Activated CD4-positive, alpha-beta T cell treated with anti-CD3 and anti-CD28 coated beads, Interleukin-2, amount 50 U/mL, for 4 hours (primary cell): ENCODE measurements at regions not wholly inside any gene's neighbourhood (a gene's known extent, or its start where the extent isn't known, plus 50 kb on each side); places are given as distances from the start of the nearest gene placed in this dataset.

Experiments used
- DNase-seq, 2 experiments: peaks; one replicate each; pipeline ENCODE4 v3.0.0-alpha.2; 2020

DNA sequence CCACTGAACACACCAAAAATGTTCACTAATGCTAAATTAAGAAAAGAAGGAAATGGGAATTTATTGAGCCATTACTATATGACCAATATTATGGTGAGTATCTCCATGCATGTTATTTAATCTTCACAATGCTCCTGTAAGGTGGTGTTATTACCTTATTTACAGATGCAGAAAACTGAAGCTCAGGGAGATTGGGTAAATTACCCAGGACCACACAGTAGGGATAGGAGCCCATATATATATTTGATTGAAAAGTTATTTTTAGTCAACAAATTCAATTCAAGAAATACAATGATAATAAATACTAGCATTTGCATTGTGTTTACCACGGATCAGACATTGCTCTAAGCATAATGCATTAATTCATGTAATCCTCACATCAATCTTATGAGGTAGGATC, 202.2 kb upstream of the FBXO11 start:
- DNase-seq = no peak

DNA sequence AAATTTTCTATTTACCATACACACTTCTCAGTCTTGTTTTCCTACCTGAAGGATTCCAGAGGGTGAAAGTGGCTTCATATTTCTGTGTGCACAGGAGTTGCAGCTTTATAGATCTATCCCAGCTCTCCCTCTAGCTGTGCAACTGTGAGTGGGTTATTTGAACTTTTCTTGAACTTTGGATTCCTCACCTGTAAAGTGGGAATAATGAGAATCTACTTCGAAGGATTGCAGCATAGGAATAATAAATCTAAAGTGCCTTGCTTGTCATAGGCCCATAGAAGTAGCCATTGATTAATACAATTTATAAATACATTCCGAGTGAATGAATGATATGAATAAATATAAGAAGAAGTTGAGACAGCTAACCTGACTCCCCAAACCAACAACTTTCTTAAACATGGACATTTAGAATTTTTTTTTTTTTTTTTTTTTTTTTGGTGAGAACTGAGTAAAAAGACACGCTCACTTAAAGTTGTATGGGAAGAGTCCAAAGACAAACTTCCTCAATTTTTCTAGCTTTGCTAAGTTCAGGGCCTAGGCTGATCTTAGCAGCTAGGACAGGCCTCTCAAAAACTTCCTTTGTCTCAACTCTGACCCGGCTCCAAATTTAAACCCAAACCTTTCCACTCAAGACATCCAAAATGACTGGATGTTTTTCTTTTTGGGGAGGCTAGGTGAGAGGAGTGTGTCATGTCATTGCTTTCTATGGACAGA, 203.3 kb upstream of the FBXO11 start:
- DNase-seq = no peak

- no peak for DNase-seq
Measured at GRCh38 chr2:48110492-48110891, 204.0 kb upstream of the FOXN2 start.

- no peak for DNase-seq
Measured at GRCh38 chr2:48112911-48113680, 201.4 kb upstream of the FOXN2 start.

GRCh38 chr2:48113767-48114166, 200.7 kb upstream of the FOXN2 start:
- no peak for DNase-seq

DNA sequence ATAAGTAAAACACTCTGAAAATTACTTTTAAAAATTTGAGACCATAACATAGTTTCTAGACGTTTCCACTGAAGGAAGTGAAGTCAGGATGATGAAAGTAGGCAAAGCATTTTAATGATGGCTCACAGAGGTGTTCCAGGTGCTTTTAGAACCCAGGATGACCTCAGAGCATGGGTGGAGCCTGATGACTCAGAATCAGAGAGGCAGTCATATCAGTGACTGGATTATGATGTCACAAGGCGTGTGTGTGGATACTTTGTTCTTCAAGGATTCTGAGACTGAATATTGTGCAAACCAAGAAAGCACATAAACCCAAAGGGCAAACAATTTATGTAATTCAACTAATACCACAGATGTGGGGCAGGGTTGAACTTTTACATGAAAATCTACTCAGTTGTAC, 200.2 kb upstream of the FOXN2 start:
- DNase-seq = peak; percentile 66 to 71

DNA sequence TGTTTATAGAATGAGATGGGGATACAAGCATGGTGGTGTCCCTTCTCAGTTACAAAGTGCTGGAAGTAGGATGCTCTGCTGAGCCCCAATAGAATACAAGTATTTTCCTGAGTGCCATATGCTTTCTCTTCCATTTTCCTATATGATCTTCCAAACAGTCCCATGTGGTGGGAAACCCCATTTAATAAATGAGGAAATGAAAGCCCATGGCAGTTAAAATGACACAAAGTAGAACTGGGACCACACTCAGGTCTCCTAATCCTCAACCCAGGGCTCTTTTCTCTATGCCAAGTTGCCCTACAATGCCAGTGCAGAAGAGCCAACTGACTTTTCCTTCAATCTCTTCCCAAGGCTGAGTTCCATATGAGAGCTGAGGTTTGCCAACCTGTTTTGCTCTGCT, 198.0 kb upstream of the FOXN2 start:
- DNase-seq = no peak

DNA sequence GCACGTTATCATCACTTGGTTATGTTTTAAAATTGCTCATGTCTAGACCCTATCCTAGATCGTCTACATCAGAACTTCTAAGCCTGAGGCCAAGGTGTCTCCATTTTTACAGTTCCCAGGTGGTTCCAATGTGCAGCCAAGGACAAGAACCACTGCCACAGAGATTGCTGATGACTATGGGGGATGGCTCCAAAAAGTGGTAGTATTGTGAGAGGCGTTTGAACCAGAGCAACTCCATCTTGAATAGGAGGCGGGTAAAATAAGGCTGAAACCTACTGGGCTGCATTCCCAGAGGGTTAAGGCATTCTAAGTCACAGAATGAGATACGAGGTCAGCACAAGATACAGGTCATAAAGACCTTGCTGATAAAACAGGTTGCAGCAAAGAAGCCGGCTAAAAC, 195.6 kb upstream of the FOXN2 start:
- DNase-seq = no peak

GRCh38 chr2:48120112-48120511, 194.4 kb upstream of the FOXN2 start:
- no peak for DNase-seq

GRCh38 chr2:48120759-48121242, 193.7 kb upstream of the FOXN2 start:
- no peak for DNase-seq

- DNase-seq = no peak
Measured at GRCh38 chr2:48122166-48122565, 192.3 kb upstream of the FOXN2 start.

GRCh38 chr2:48124592-48124991, 189.9 kb upstream of the FOXN2 start:
- DNase-seq = no peak

DNA sequence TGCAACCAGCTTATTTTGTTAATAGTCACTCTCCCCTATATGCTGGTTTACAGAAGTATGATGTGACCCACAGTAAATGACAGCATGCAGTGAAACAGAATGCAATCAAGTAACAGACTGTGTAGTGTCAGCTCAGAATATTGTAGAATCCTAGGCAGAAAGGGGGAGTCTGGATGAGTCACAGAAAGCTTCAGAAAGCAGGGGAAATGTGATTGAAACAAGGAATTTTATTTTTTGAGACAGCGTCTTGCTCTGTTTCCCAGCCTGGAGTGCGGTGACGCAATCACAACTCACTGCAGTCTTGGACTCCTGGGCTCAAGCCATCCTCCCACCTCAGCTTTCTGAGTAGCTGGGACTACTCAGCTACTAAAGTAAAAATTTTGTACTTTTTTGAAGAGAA, 188.3 kb upstream of the FOXN2 start:
- DNase-seq = no peak

- DNase-seq = no peak
Measured at GRCh38 chr2:48127612-48128191, 186.8 kb upstream of the FOXN2 start.

DNA sequence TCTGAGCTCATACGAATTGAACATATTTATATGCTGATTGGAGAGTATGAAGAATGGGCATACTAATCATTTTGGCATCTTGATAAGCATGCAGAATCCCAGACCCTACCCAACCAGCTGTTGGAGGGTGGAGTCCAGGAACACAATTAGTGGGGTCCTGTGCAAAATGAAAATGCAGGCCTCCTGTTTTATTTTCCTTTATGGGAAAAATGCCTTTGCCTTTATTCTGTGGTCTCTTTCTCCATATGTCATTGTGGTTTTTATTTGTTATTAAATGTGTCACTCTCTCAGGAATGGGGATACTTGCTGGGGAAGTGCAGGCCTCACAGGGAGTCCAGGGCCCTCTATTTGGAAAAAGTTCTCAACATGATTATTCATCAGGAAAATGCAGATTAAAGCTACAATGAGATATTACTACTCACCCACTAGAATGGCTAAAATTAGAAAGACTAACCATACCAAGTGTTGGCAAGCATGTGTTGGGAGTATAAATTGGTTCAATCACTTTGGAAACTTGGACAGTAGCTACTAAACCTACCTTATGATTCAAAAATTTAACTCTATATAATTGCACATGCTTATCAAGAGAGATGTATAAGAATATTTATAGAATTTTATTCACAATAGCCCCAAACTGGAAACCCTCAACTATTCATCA, 185.1 kb upstream of the FOXN2 start:
- no peak for DNase-seq

- DNase-seq = no peak
Measured at GRCh38 chr2:48131539-48132270, 182.8 kb upstream of the FOXN2 start.

DNA sequence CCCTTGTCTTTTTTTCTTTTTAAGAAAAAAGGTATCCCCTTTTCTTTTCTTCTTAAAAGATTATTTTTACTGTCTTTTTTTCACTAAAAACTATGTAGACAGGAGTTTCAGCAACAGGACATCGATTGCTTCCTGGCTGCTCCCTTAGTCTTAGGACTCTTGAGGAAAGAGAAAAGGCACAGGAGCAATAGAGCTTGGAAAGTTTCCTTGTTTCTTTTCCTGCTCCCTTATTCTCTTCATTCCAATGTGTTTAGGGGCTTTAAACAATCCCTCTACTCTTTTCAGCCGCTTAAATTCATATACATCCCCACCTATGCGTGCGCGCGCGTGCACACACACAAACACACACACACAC, 182.2 kb upstream of the FOXN2 start:
- no peak for DNase-seq

DNA sequence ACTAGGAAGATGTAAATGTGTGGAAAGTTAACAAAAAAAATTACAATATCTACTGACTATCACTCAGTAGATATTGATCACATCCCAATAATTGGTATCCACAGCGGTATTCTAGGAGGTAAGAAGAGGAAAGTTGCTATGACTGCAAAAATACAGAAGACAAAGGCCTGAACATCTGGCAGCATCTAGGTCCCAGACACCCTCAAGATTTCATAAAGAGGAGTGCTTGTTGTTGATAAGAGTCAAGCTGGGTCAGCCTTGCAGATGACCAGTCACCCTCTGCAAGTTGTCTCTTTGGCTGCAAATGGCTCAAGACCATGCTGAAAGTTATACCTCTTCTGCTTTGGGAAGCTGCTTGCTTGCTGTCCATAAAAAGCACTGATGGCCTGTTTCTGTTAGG, 179.8 kb upstream of the FOXN2 start:
- DNase-seq = no peak

DNA sequence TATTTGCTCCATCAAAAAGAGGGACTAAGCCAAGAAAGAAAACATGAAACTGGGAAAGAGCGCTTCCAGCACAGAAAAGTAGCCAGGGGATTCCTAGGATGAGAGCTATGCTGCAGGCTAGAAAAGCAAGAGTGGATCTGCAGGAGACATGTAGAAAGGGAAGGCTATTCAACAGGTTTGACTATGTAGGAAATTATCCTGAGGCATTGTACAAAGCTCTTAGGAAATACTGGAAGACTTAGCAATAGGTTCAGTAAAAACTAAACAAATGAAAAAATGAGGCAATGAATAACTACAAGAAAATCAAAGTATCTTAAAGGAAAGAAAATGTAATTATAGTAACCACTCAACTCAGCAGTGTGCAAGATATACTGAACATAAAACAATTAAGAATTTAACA, 178.7 kb upstream of the FOXN2 start:
- no peak for DNase-seq

- no peak for DNase-seq
Measured at GRCh38 chr2:48137829-48138228, 176.7 kb upstream of the FOXN2 start.

DNA sequence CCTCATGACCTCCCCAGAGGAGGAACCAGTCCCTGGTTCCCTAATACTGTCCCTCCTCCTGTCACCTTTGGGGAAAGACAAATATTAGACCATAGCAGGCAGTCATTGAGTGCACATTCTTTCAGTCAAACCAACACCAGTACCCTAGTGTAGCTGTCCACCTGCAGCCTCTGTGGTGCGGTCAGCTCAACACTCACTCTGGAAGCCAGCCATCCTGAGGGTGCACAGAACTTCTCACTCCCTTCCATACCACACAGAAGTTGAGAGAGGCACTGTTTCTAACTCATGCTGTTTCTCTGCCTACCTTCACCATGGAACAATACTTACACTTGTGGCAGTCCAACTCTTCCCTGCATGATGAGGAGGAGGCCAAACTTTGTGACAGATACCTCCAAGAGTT, 175.6 kb upstream of the FOXN2 start:
- no peak for DNase-seq

GRCh38 chr2:48140586-48140985, 173.9 kb upstream of the FOXN2 start:
- no peak for DNase-seq

GRCh38 chr2:48144777-48145176, 169.7 kb upstream of the FOXN2 start:
- no peak for DNase-seq
